NOMO-1 treated with DMSO at 0.1 percent for 48 hours (cell line): ENCODE measurements at regions not wholly inside any gene's neighbourhood (a gene's known extent, or its start where the extent isn't known, plus 50 kb on each side); places are given as distances from the start of the nearest gene placed in this dataset.
"Not testable (repeated sequence)": the region's sequence is repeated elsewhere in the genome, so short reads cannot be mapped to it uniquely, and the experiment has no call there.

Source experiments
- DNase-seq: peaks from one replicate; lab custom pipeline; 2025; ENCODE audit not compliant: unreplicated experiment; lab: John Stamatoyannopoulos, UW

GRCh38 chr3:74149466-74149865 is 465.0 kb downstream of the CNTN3 start:
- DNase-seq, result no peak

- DNase-seq, result no peak
These were observed 469.2 kb downstream of the CNTN3 start for GRCh38 chr3:74145277-74145676.

- no peak for DNase-seq
These were observed 474.8 kb downstream of the CNTN3 start for GRCh38 chr3:74139648-74140047.

- DNase-seq, result no peak
These were observed 476.7 kb downstream of the CNTN3 start for GRCh38 chr3:74137790-74138189.

- no peak for DNase-seq
These were observed 478.7 kb downstream of the CNTN3 start for GRCh38 chr3:74135808-74136207.

- no peak for DNase-seq
These were observed 479.6 kb downstream of the CNTN3 start for GRCh38 chr3:74134831-74135230.

GRCh38 chr3:74131546-74132328 is 482.7 kb downstream of the CNTN3 start:
- not testable (repeated sequence) for DNase-seq

GRCh38 chr3:74129611-74130010 is 484.8 kb downstream of the CNTN3 start:
- DNase-seq, result no peak

GRCh38 chr3:74129056-74129455 is 485.4 kb downstream of the CNTN3 start:
- DNase-seq, result no peak

GRCh38 chr3:74127256-74127655 is 487.2 kb downstream of the CNTN3 start:
- DNase-seq, result no peak

GRCh38 chr3:74124782-74125181 is 489.7 kb downstream of the CNTN3 start:
- DNase-seq, result no peak

GRCh38 chr3:74122281-74122680 is 492.2 kb downstream of the CNTN3 start:
- no peak for DNase-seq

GRCh38 chr3:74121761-74122160 is 492.7 kb downstream of the CNTN3 start:
- DNase-seq, result no peak

- no peak for DNase-seq
These were observed 494.5 kb upstream of the PDZRN3 start for GRCh38 chr3:74119221-74119620.

- no peak for DNase-seq
These were observed 491.2 kb upstream of the PDZRN3 start for GRCh38 chr3:74115906-74116305.

- no peak for DNase-seq
These were observed 482.7 kb upstream of the PDZRN3 start for GRCh38 chr3:74107451-74107850.

- DNase-seq, result no peak
These were observed 482.2 kb upstream of the PDZRN3 start for GRCh38 chr3:74106925-74107324.

- no peak for DNase-seq
These were observed 466.5 kb upstream of the PDZRN3 start for GRCh38 chr3:74091204-74091603.

GRCh38 chr3:74089814-74090213 is 465.1 kb upstream of the PDZRN3 start:
- no peak for DNase-seq

- no peak for DNase-seq
These were observed 455.3 kb upstream of the PDZRN3 start for GRCh38 chr3:74080056-74080461.

- DNase-seq, result no peak
These were observed 450.5 kb upstream of the PDZRN3 start for GRCh38 chr3:74075241-74075640.

- DNase-seq, result no peak
These were observed 450.0 kb upstream of the PDZRN3 start for GRCh38 chr3:74074700-74075099.

- no peak for DNase-seq
These were observed 442.6 kb upstream of the PDZRN3 start for GRCh38 chr3:74067296-74067695.
